Renal pelvis (tissue), 1 donor: ENCODE measurements at regions not wholly inside any gene's neighbourhood (a gene's known extent, or its start where the extent isn't known, plus 50 kb on each side); places are given as distances from the start of the nearest gene placed in this dataset.
"Not testable (repeated sequence)": the region's sequence is repeated elsewhere in the genome, so short reads cannot be mapped to it uniquely, and the experiment has no call there.

Source experiments
- DNase-seq: peaks from one replicate; pipeline ENCODE4 v3.0.0-alpha.2; 2013

DNA sequence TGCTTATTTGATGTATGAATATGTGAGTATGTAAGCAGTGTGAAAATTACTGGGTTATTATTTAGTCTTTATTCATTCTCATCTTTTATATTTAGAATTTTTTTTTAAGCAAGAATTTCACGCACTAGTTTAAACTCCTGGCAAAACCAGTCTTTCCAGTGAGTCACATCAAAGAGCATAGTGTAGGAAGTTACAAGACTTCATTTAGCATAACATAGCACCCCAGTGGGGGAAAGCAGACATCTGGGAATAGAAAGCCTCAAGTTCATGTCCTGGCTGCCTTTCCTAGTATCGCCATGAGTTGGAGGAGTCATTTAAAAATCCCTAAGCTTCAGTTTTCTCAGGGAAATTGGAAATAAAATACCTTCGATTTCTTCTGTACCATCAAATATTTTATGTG lies 408.3 kb downstream of the NUP35 start:
- no peak for DNase-seq

DNA sequence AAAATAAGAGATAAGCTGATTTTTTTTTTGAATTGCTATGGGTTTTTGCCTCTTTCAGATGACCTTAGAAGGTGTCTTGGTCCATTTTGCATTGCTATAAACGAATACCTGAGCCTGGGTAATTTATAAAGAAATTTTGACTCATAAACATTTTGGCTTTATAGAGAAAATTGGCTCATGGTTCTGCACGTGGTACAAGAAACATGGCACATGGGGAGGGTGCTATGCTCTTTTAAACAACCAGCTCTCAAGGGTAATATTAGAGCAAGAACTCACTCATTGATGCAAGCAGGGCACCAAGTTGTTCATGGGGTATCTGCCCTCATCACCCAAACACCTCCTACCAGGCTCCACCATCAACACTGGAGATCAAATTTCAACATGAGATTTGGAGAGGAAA lies 408.8 kb downstream of the NUP35 start:
- no peak for DNase-seq

DNA sequence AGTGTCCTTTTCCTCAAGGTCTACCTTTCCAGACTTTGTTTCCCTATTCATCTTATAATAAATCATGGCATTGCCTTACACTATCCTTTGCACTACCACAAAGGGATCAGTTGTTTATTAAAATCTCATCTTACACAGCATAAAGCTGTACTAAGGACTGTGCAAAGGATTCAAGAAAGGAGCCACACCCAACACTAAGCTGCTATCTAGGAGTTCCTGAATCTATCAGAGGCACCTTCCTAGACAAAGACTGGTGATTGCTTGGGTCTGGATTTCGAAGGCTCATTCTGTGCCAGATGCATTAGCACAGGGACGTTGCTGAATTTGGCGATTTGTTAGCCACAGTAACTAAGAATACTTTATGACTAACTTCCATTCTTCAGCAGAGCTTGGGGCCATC lies 412.0 kb downstream of the NUP35 start:
- DNase-seq, result no peak

DNA sequence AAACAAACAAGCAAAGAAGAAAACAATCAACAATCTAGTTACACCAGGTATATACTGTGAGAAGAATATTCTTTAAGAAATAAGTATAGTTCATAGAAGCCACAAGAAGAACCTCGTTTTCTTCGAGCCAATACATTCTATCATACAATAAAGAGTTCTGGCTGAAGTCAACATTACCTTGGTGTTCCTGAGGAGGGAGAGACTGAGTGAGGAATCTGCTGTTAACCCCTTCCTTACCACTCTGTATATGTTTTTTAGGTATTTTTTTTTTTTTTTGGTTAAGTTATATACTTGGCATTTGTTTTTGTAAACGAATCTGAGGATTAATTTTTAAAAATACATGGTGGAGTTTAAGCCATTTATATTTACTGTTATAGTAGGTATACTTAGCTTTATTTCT lies 412.5 kb downstream of the NUP35 start:
- no peak for DNase-seq

DNA sequence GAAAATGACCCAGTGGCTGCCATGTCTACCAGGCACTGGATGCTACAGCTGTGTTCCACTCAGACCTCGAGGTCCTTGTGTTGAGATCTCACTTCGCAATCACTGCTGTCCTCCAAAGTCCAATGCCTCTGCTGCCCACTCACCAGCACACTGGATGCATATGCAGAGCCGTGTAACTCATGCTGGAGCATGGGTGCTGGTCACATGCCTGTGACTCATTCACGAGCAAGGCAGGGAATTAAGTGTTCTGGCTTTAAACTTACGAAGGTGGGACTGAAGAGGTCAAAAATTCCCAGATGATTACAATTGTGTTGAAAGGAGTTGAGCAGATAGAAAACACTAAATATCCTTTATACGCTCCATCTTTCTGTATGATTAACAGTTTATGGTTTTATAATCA lies 417.5 kb downstream of the NUP35 start:
- no peak for DNase-seq

DNA sequence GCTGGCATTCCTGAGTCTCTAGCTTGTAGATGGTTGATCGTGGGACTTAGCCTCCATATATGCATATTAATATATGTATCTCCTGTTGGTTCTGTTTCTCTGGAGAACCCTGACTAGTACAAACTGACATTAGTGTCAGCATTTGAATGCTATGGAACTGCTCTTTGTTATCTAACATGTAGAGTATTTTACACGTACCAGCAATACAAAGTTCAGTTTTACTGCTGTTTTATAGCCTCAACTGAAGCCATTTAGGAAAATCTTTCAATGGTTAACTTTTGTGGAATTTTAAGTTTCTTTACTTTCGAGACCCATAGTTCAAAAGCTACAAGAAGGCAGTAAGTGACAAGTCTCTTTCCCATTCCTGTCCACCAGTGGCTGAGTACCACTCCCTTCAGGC lies 418.4 kb downstream of the NUP35 start:
- DNase-seq, result no peak

DNA sequence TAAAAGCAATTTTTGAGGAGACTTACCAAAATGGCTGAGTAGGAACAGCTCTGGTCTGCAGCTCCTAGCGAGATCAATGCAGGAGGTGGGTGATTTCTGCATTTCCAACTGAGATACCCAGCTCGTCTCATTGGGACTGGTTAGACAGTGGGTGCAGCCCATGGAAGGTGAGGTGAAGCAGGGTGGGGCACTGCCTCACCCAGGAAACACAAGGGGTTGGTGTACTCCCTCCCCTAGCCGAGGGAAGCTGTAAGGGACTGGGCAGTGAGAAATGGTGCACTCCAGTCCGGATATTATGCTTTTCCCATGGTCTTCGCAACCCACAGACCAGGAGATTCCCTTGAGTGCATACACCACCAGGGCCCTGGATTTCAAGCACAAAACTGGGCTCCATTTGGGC lies 419.0 kb downstream of the NUP35 start:
- no peak for DNase-seq

DNA sequence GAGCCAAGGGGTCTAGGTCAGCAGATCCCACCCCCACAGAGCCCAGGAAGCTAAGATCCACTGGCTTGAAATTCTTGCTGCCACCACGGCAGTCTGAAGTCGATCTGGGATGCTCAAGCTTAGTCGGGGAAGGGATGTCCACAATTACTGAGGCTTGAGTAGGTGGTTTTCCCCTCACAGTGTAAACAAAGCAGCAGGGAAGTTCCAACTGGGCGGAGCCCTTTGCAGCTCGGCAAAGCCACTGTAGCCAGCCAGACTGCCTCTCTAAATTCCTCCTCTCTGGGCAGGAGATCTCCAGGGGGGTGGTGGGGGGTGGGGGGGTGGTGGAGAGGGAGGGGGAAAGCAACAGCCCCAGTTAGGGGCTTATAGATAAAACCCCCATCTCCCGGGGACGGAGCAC lies 419.5 kb downstream of the NUP35 start:
- DNase-seq, result no peak

DNA sequence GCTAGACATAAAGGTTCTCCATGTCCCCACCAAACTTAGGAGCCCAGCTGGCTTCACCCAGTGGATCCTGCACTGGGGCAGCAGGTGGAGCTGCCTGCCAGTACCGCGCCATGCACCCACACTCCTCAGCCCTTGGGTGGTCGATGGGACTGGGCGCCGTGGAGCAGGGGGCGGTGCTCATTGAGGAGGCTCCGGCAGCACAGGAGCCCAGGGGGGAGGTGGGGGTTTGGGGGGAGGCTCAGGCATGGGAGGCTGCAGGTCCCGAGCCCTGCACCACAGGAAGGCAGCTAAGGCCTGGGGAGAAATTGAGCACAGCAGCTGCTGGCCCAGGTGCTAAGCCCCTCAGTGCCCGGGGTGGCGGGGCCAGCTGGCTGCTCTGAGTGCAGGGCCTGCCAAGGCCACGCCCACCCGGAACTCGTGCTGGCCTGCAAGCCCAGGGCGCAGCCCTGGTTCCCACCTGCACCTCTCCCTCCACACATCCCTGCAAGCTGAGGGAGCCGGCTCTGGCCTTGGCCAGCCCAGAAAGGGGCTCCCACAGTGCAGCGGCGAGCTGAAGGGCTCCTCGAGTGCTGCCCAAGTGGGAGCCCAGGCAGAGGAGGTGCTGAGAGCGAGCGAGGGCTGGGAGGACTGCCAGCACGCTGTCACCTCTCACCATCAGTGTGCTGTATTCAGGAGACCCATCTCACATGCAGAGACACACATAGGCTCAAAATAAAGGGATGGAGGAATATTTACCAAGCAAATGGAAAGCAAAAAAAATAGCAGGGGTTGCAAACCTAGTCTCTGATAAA lies 422.5 kb downstream of the NUP35 start:
- DNase-seq, result not testable (repeated sequence)

DNA sequence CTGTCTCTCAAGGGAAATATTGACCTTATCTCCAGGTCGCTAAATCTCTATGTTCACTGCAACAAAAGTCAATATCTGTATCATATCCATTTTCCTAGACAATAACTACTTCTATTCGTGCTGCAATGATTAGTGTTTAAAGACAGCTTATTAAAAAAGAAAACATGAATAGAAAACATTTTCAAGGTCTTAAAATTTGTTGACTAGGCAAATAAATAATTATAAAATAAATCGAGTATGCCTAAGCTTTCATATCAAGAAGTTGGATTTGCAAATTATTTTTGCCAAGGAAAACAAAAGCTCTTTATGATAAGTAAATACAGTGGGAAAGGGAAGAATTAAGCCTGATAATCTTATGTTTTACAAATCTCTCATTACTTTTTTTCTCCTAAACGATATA lies 428.5 kb downstream of the NUP35 start:
- no peak for DNase-seq

DNA sequence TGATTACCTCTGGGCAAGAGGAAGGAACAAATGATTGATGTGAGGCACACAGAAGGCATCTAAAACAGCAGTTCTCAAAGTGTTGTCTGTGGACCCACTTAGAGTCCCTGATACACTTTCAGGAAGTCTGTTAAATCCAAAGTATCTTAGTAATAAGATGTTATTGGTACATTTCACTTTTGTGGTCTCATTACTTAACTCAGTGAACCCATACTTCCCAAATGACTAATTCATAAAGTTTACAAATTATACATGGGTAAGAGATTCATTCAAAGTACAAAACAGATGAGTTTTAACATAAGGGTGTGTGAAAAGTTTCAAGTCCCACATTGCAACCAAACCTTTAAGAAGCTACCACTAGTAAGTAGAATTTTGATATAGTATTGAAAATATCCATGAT lies 440.5 kb downstream of the NUP35 start:
- DNase-seq, result no peak

DNA sequence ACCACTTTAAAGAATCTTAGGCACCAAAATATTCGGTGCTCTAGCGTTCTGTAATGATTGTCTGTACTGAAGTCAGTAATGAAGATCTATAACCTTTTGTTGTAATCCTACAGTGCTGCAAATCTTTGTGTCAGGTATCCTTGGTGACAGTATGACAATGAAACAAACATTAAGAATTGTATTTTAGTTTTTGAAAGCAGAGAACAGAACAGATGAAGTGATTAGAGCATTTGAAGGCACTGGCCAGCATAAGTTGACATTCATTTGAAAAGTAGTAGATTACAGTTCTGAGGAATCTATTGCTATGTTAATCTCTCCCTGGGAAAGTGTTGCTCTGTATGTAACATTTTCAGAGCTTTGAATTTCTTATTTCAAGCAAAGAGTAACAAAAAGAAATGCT lies 451.2 kb downstream of the NUP35 start:
- DNase-seq, result no peak

DNA sequence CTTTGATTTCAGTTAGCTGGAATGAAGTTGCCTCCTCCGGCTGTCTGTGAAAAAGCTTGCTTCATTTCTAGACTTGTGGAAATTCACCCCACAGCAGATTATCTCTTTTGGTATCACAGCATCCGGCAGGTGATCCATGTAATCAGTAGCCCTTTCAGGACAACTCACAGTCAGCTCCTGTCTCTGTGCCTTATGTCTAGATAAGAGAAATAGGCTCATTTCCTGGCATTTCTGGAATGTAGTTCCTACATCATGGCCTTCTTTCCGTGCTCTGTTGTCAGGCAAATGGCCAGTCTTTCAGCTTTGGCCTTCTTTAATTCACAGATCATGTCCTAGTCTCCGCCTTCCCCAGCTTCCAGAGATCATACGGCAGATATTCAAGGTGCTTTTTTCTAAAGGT lies 455.4 kb downstream of the NUP35 start:
- no peak for DNase-seq

DNA sequence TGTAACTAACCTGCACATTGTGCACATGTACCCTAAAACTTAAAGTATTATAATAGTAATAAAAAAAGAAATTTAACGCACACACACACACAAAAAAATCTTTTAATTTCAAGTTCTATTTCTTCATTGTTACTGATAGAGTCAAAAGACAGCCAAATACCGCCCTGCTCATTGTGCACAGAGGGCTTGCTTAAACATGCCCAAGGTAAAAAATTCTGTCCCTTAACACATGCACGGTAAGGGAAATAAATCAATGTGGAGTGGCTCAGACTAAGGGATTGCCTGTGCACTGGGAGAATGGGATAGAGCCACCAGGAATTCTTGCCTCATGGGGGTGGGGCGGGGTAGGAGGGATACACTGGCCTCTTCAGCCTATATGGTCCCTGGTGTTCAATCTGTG lies 468.0 kb downstream of the NUP35 start:
- no peak for DNase-seq

DNA sequence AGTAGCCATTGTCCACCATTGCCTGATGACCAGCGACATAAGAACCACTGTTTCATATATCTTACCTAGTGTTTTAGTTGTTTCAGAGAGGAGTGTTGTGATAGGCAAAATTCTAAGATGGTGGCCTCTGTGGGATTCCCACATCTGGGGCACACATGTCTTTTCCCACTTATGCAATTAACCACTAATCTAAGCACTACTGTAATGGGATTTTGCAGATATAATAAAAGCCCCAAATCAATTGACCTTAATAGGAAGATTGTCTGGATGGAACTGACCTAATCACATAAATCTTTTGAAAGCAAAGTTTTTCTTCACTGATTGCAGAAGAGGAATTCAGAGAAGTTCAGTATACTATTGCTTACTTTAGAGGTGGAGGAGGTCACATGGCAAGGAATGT lies 469.9 kb downstream of the NUP35 start:
- DNase-seq, result no peak

DNA sequence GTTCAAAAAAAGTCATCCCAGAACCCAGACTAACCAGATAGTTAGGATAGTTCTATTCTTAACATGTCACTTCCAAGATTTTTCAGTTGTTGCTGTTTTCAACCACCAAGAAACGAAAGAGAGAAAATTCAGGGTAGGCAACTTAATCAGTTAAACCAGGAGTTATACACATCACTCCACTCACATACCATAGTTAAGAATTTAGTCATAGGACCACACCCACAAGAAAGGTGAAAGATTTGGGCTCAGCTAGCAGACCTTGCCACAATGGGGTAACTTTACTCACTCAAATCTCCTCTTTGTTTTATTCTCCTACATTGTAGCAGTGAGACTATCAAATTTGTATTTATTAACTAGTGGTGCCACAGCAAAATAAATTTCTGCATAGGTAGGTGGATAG lies 473.6 kb downstream of the NUP35 start:
- DNase-seq, result no peak

DNA sequence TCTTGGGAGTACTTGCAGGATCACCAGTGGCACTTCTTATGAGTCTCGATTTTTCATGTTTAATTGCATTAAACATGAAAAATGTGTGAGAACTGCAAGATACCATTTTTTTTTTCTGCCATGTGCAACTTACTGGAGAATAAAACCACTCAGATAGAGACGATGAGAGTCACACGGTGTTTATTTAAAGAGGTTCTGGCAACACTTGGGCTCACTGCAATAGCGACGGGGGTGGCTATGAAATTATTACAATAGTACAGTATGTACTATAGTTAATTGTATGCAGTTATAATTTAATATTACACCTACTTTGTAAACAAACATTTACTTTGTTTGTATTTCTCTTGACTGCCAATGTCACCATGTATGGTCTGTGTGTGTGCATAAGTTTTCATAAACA lies 479.8 kb downstream of the NUP35 start:
- DNase-seq, result no peak

DNA sequence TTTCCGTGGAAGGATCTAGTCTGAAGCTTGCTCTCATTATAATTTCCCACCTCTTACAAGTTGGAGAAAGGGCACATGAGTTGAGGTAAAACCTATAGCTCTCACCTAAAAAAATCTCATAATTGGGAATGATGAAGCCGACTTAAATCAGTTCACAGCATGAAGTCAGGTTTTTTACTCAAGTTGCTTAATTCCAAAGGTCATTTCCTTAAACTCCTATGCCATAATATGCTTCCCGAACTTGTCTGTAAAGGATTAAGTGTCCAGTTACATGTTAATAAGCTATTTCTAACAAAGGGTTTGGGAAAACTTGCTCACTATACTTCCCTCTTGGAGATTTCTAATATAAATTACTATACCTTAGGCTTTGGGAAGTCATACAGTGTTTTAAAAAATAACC lies 481.2 kb downstream of the NUP35 start:
- no peak for DNase-seq

DNA sequence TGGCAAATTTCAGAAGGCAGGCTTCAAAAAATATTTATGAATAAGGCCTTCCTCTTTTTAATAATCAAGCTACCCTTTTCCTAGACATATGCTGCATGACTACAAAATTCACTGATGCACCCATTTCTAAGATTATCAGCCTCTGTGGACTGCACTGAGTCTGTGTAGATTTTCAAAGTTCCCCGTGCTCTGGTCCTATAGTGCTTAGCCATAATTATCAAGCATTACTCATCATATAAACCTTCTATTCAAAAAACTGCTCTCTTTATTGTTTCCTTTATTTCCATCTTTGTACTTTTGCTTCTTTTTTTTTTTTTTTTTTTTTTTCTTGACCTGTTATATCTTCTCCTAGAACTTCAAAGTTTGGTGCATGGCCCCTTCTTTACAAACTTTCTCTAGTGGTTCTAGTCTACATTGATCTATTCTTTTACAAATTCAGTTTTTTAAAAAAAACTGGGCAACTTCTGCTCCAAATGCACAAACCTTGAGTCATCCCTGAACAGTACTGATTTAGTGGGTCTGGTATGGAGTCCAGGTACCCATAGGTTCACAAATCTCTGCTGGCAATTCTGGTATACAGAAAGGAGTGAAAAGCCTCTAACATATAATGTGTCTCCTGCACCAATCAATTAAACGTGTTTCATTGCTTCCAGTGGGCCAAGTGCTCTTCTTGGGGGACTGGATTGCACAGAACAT lies 481.9 kb downstream of the NUP35 start:
- no peak for DNase-seq

DNA sequence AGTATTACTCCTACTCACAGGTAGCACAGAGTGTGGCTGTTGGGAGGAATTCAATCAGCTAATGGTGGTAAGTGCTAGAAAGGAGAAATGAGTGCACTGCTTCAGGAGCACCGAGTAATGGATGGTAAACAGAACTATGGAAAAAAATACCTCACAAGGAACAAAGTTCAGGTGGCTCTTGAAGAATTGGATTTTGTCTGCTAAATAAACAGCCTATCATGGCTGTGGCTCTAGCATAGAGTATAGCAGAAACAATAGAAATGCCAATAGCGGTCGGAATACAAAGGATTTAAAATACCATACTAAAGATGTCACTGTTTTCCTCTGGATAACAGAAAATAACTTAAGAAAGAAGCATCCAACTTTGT lies 482.5 kb downstream of the NUP35 start:
- DNase-seq, result no peak

DNA sequence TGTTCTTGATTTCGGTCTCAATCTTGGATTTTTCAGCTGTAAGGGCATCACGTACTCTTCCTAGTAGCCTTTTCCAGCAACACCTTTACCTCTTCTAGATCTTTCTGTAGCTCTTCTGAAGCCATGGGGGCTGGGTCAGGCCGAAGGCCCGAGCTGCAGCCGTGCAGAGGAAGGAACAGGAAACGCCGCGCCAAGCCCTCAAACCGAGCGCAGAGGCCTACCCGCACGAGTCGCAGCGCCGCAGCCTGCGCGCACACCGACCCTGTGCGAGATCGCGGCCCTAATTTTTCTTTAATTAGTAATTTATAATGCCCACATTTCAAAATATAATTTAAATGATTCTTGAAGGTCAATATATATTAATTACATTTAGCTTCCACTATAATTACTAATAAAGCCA lies 483.8 kb downstream of the NUP35 start:
- DNase-seq, result no peak

DNA sequence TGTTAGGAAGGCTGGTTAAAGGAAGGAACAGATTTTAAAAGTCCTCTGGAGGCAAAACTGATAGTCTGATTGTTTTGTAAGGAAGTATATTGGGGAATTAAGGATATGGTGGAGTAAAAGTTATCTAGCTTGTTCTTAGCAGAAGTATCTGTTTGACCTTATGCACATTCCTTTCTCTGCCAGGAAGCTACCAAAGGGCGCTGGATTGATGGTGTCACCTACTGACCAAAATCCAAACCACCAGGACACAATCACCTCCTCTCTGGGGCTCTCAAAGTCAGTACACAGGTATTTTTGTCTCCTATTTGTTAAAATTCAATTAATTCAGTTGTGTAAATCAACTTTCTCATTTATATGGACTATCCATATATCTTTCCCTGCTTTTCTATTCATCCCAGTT lies 484.5 kb downstream of the NUP35 start:
- DNase-seq, result no peak

DNA sequence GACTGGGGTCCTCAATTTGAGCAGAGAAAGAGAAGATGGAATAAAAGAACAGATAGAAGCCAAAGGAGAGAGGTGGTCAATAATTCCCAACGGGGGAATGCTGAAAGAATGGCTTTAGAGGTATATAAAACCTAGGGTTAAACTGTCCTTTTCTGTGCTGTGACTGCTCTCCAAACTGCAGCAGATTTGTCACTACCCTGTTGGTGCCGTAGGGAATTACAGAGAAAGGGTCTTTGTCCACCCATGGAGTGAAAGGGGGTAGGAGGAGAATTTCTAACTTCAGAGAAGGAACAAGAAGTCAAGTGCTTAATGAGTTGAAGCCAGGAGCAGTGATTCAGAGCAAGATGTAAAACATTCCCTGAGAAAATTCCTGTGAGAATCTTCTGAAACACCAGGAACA lies 486.5 kb downstream of the NUP35 start:
- DNase-seq, result no peak

DNA sequence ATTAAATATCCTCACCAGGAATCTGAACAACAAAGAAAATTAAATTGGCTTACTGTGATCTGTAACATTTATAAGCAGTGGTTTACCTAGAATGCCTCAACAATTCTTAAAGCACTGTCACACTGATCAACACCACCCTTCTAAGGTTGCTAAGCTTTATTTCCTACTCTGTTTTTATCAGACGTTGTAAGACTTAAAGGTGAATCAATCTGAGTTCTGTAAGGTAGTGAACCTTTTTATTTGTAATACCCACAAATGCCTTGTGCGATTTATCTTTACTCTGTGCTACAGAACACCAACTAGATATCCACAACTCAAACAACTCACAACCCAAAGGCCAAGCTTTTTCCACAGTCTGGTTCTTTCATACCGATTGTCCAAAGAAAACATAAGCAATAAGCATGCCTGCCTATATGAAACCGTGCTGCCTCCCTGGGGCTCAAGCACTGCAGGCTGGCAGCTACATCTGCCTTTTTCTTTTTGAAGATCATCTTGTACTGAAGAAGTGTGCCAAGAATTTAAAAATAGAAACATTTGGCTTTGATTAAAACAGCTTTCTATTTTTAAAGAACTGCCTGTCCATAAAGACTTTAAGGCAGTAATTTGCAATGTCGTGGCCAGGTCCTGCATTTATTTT lies 490.7 kb downstream of the NUP35 start:
- no peak for DNase-seq
